Loucy (cell line): ENCODE measurements at regions not wholly inside any gene's neighbourhood (a gene's known extent, or its start where the extent isn't known, plus 50 kb on each side); places are given as distances from the start of the nearest gene placed in this dataset.

ENCODE experiments used
- CTCF ChIP-seq: fragments of 200-600 bp; sonication (generic); conservative IDR thresholded peaks from 2 replicates; pipeline ENCODE4 v1.5.1; 2014; ENCODE audit warnings: mild to moderate bottlenecking, antibody characterized with exemption, low read length
- EZH2phosphoT487 ChIP-seq: fragments of 200-600 bp; IDR thresholded peaks from 2 replicates; pipeline ENCODE4 v1.6.1; 2018; ENCODE audit warnings: antibody characterized with exemption, mild to moderate bottlenecking, moderate library complexity, borderline replicate concordance

- TF ChIP-seq CTCF (no peak), EZH2phosphoT487 (no peak)
Measured at GRCh38 chr9:119905724-119906123, 536.5 kb upstream of the BRINP1 start.
